Activated CD8-positive, alpha-beta T cell treated with anti-CD3 and anti-CD28 coated beads for 36 hours (primary cell): ENCODE measurements at regions not wholly inside any gene's neighbourhood (a gene's known extent, or its start where the extent isn't known, plus 50 kb on each side); places are given as distances from the start of the nearest gene placed in this dataset.

Experiments
- ATAC-seq: fragments of 200-7000 bp; cut with Tn5 transposase; one replicate; pipeline ENCODE4 v1.10.0; 2021; ENCODE audit warnings: mild to moderate bottlenecking, moderate library complexity
- CTCF ChIA-PET: fragments of 350-600 bp; sonication (Branson Sonifier 250); formaldehyde crosslinking; loops from one replicate; lab custom pipeline; 2021; ENCODE audit warnings: antibody characterized with exemption; lab: Charles Lee
- POLR2A ChIA-PET: fragments of 350-600 bp; sonication (Branson Sonifier 250); formaldehyde crosslinking; loops from one replicate; lab custom pipeline; 2021; ENCODE audit warnings: antibody characterized with exemption; lab: Charles Lee
- DNase-seq: peaks from one replicate; pipeline ENCODE4 v3.0.0-alpha.2; 2020
- H3K27ac Mint-ChIP-seq: one replicate; pipeline ENCODE4 v1.8.0; 2021; ENCODE audit warnings: mild to moderate bottlenecking, mixed read lengths
- H3K27me3 Mint-ChIP-seq: one replicate; pipeline ENCODE4 v1.8.0; 2021; ENCODE audit warnings: mixed read lengths
- H3K36me3 Mint-ChIP-seq: one replicate; pipeline ENCODE4 v1.8.0; 2021; ENCODE audit warnings: low read depth, mixed read lengths
- H3K4me1 Mint-ChIP-seq: one replicate; pipeline ENCODE4 v1.8.0; 2021; ENCODE audit warnings: low read depth, mixed read lengths
- H3K4me3 Mint-ChIP-seq: one replicate; pipeline ENCODE4 v1.8.0; 2021; ENCODE audit warnings: mild to moderate bottlenecking, moderate library complexity, mixed read lengths
- H3K9me3 Mint-ChIP-seq: one replicate; pipeline ENCODE4 v1.8.0; 2021; ENCODE audit warnings: mixed read lengths
- CTCF ChIP-seq: fragments of 200-600 bp; IDR thresholded peaks from one replicate; pipeline ENCODE4 v1.8.0; 2022; ENCODE audit warnings: antibody characterized with exemption, mild to moderate bottlenecking
- intact Hi-C: fragments of 100-400 bp; cut with micrococcal nuclease; formaldehyde crosslinking; loops from one replicate; pipeline ENCODE4 v1.10.0; 2022

GRCh38 chr9:78640728-78641127 lies 343.8 kb downstream of the PSAT1 start:
- intact Hi-C loops = no loop called here
- H3K36me3 Mint-ChIP-seq = no peaks in the 10 kb centered on the region
- no peaks in the 10 kb centered on the region for H3K27me3 Mint-ChIP-seq
- H3K27ac Mint-ChIP-seq = no peak overlapping the region
- CTCF ChIA-PET = no interaction called here
- no peaks in the 10 kb centered on the region for H3K9me3 Mint-ChIP-seq
- no peak overlapping the region for H3K4me3 Mint-ChIP-seq
- no peak for DNase-seq
- H3K4me1 Mint-ChIP-seq = no peaks in the 10 kb centered on the region
- POLR2A ChIA-PET = interaction anchor here (0.6 kb wide), 1 partner anchor 27 kb away, joined by 3 read pairs; no protein-coding TSS in a partner anchor
- no peak for ATAC-seq
- TF ChIP-seq CTCF = no peak

GRCh38 chr9:78644359-78644758 lies 347.4 kb downstream of the PSAT1 start:
- H3K27ac Mint-ChIP-seq = no peak overlapping the region
- H3K4me1 Mint-ChIP-seq = no peaks in the 10 kb centered on the region
- H3K27me3 Mint-ChIP-seq = no peaks in the 10 kb centered on the region
- ATAC-seq = no peak
- no peak for TF ChIP-seq CTCF
- ChIA-PET POLR2A (no interaction called here), CTCF (no interaction called here)
- no peak overlapping the region for H3K4me3 Mint-ChIP-seq
- intact Hi-C loops = no loop called here
- peaks cover 4% of the 10 kb centered on the region for H3K9me3 Mint-ChIP-seq
- H3K36me3 Mint-ChIP-seq = no peaks in the 10 kb centered on the region
- DNase-seq = no peak

GRCh38 chr9:78654324-78654723 lies 357.4 kb downstream of the PSAT1 start:
- Mint-ChIP-seq H3K9me3 (no peaks in the 10 kb centered on the region), H3K4me1 (no peaks in the 10 kb centered on the region), H3K4me3 (no peak overlapping the region), H3K27me3 (no peaks in the 10 kb centered on the region), H3K27ac (no peak overlapping the region), H3K36me3 (no peaks in the 10 kb centered on the region)
- CTCF ChIA-PET = no interaction called here
- intact Hi-C loops = no loop called here
- ATAC-seq (no peak), DNase-seq (no peak)
- no peak for TF ChIP-seq CTCF
- POLR2A ChIA-PET = no interaction called here

- no peaks in the 10 kb centered on the region for H3K36me3 Mint-ChIP-seq
- CTCF ChIA-PET = no interaction called here
- ATAC-seq (no peak), DNase-seq (no peak)
- H3K27ac Mint-ChIP-seq = no peak overlapping the region
- TF ChIP-seq CTCF = no peak
- H3K4me1 Mint-ChIP-seq = no peaks in the 10 kb centered on the region
- intact Hi-C loops = no loop called here
- H3K9me3 Mint-ChIP-seq = no peaks in the 10 kb centered on the region
- H3K27me3 Mint-ChIP-seq = peaks cover 4% of the 10 kb centered on the region
- no peak overlapping the region for H3K4me3 Mint-ChIP-seq
- POLR2A ChIA-PET = no interaction called here
Observed at GRCh38 chr9:78663369-78663768, 366.4 kb downstream of the PSAT1 start.

GRCh38 chr9:78664370-78664769 lies 367.4 kb downstream of the PSAT1 start:
- Mint-ChIP-seq H3K9me3 (no peaks in the 10 kb centered on the region), H3K27ac (no peak overlapping the region), H3K27me3 (peaks cover 4% of the 10 kb centered on the region), H3K4me3 (no peak overlapping the region), H3K4me1 (no peaks in the 10 kb centered on the region), H3K36me3 (no peaks in the 10 kb centered on the region)
- TF ChIP-seq CTCF = no peak
- DNase-seq = no peak
- intact Hi-C loops = no loop called here
- ATAC-seq = no peak
- CTCF ChIA-PET = no interaction called here
- POLR2A ChIA-PET = no interaction called here
